Right lobe of liver (tissue), 4 donors: ENCODE measurements at regions not wholly inside any gene's neighbourhood (a gene's known extent, or its start where the extent isn't known, plus 50 kb on each side); places are given as distances from the start of the nearest gene placed in this dataset.

Experiments
- POLR2A ChIP-seq: fragments of 450-650 bp; IDR thresholded peaks from one replicate; pipeline ENCODE4 v1.6.1; 2017; ENCODE audit warnings: antibody characterized with exemption, mild to moderate bottlenecking
- TF ChIP-seq, protein P1 (sequence below), 4 donors: fragments of 200-600 bp in 3 of 4; fragments of 450-650 bp in 1 of 4; IDR thresholded peaks; one replicate each; pipeline versions ENCODE4 v1.5.1 to v1.8.0; 2016 to 2022; ENCODE audit warnings: antibody characterized with exemption in 4 of 4, mild to moderate bottlenecking in 2 of 4
- donor health status: DM: no; HTN: no; CAD: no.
- donor health status: DM: no; HTN: no; CAD: no.
- donor health status: DM: no; HTN: yes; CAD: no.

- TF ChIP-seq, protein P1, sequence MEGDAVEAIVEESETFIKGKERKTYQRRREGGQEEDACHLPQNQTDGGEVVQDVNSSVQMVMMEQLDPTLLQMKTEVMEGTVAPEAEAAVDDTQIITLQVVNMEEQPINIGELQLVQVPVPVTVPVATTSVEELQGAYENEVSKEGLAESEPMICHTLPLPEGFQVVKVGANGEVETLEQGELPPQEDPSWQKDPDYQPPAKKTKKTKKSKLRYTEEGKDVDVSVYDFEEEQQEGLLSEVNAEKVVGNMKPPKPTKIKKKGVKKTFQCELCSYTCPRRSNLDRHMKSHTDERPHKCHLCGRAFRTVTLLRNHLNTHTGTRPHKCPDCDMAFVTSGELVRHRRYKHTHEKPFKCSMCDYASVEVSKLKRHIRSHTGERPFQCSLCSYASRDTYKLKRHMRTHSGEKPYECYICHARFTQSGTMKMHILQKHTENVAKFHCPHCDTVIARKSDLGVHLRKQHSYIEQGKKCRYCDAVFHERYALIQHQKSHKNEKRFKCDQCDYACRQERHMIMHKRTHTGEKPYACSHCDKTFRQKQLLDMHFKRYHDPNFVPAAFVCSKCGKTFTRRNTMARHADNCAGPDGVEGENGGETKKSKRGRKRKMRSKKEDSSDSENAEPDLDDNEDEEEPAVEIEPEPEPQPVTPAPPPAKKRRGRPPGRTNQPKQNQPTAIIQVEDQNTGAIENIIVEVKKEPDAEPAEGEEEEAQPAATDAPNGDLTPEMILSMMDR (IDR thresholded peaks at IDR 0.05): no peak
- TF ChIP-seq POLR2A: no peak
Measured at GRCh38 chr18:44393406-44393805, 287.3 kb upstream of the SETBP1 start.
